Stimulated activated CD4-positive, alpha-beta T cell treated with anti-CD3 and anti-CD28 coated beads, Interleukin-2, amount 100 ng/mL, for 24 hours (primary cell): ENCODE measurements at regions not wholly inside any gene's neighbourhood (a gene's known extent, or its start where the extent isn't known, plus 50 kb on each side); places are given as distances from the start of the nearest gene placed in this dataset.

Source experiments
- DNase-seq, 2 donors: peaks; one replicate each; pipeline ENCODE4 v3.0.0-alpha.2; 2020

GRCh38 chr6:30396833-30397479 lies 52.0 kb downstream of the RPP21 start:
- DNase-seq: peak; percentile 94

GRCh38 chr6:30397697-30398096 lies 52.7 kb downstream of the RPP21 start:
- no peak for DNase-seq

- no peak for DNase-seq
Measured at GRCh38 chr6:30399390-30400058, 54.6 kb downstream of the RPP21 start.

GRCh38 chr6:30405934-30406333 lies 61.0 kb downstream of the RPP21 start:
- no peak for DNase-seq

GRCh38 chr6:30409184-30409583 lies 64.2 kb downstream of the RPP21 start:
- no peak for DNase-seq

- DNase-seq: peak; percentile 66 to 71
Measured at GRCh38 chr6:30411515-30412207, 66.7 kb downstream of the RPP21 start.

GRCh38 chr6:30418448-30418847 lies 70.9 kb upstream of the HLA-E start:
- no peak for DNase-seq

- no peak for DNase-seq
Measured at GRCh38 chr6:30424549-30424948, 64.8 kb upstream of the HLA-E start.
